ENCODE measurements at regions not wholly inside any gene's neighbourhood (a gene's known extent, or its start where the extent isn't known, plus 50 kb on each side); places are given as distances from the start of the nearest gene placed in this dataset.

GRCh38 chr2:128911276-128911675, 592.6 kb upstream of the HS6ST1 start:
- TF ChIP-seq, protein P1, sequence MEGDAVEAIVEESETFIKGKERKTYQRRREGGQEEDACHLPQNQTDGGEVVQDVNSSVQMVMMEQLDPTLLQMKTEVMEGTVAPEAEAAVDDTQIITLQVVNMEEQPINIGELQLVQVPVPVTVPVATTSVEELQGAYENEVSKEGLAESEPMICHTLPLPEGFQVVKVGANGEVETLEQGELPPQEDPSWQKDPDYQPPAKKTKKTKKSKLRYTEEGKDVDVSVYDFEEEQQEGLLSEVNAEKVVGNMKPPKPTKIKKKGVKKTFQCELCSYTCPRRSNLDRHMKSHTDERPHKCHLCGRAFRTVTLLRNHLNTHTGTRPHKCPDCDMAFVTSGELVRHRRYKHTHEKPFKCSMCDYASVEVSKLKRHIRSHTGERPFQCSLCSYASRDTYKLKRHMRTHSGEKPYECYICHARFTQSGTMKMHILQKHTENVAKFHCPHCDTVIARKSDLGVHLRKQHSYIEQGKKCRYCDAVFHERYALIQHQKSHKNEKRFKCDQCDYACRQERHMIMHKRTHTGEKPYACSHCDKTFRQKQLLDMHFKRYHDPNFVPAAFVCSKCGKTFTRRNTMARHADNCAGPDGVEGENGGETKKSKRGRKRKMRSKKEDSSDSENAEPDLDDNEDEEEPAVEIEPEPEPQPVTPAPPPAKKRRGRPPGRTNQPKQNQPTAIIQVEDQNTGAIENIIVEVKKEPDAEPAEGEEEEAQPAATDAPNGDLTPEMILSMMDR (IDR thresholded peaks at IDR 0.05; ENCODE audit: low read depth, low read length, poor library complexity, severe bottlenecking) = no peak
- TF ChIP-seq EZH2phosphoT487 (IDR thresholded peaks at IDR 0.05; ENCODE audit: borderline replicate concordance, low read length) = no peak
- H3K27ac ChIP-seq (ENCODE audit: low read depth, low read length) = no peak overlapping the region
- no peak overlapping the region for H3K4me3 ChIP-seq (ENCODE audit: low read length)
- H3K9me3 ChIP-seq (ENCODE audit: control insufficient read depth, insufficient read depth, low read length) = no peaks in the 10 kb centered on the region
- no peaks in the 10 kb centered on the region for H3K79me2 ChIP-seq (ENCODE audit: control insufficient read depth, low read length)
- H3F3A ChIP-seq (ENCODE audit: control insufficient read depth, insufficient read depth) = no peaks in the 10 kb centered on the region
- no peaks in the 10 kb centered on the region for H3K9me2 ChIP-seq (replicated peaks; ENCODE audit: control insufficient read depth, low read length)
- H3K36me3 ChIP-seq (ENCODE audit: control insufficient read depth, low read length) = no peaks in the 10 kb centered on the region
- no peaks in the 10 kb centered on the region for H3K27me3 ChIP-seq (ENCODE audit: control insufficient read depth, low read length)
- H4K20me1 ChIP-seq (ENCODE audit: control insufficient read depth, insufficient read depth, low read depth, low read length) = no peaks in the 10 kb centered on the region
- peaks cover 6% of the 10 kb centered on the region for H3K4me1 ChIP-seq (ENCODE audit: control insufficient read depth, low read length)
- no peak overlapping the region for H3K4me2 ChIP-seq (ENCODE audit: low read length)

DNA sequence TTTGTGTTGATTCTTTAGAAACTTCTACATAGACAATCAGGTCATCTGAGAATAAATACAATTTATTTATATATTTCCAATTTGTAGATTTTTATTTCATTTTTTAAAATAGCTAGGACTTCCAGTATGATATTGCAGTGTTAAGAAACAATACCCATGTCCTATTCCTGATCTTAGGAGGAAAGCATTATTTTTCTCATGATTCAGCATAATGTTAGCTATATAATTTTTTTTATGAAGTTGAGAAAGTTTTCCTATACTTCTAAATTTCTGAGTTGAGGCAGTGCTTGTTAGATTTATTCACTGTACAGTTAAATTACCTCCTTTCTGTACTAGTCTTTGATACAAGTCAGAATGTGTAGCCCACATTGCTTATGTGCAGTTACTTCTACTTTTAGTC, 595.7 kb upstream of the HS6ST1 start:
- Histone ChIP-seq H3K4me1 (ENCODE audit: control insufficient read depth, low read length) (no peaks in the 10 kb centered on the region), H3K36me3 (ENCODE audit: control insufficient read depth, low read length) (no peaks in the 10 kb centered on the region), H3K4me2 (ENCODE audit: low read length) (no peak overlapping the region), H4K20me1 (ENCODE audit: control insufficient read depth, insufficient read depth, low read depth, low read length) (no peaks in the 10 kb centered on the region), H3K79me2 (ENCODE audit: control insufficient read depth, low read length) (no peaks in the 10 kb centered on the region), H3K4me3 (ENCODE audit: low read length) (no peak overlapping the region), H3F3A (ENCODE audit: control insufficient read depth, insufficient read depth) (no peaks in the 10 kb centered on the region), H3K9me3 (ENCODE audit: control insufficient read depth, insufficient read depth, low read length) (peaks cover 4% of the 10 kb centered on the region), H3K27me3 (ENCODE audit: control insufficient read depth, low read length) (no peaks in the 10 kb centered on the region; the same call in 1 of the 2 replicates), H3K27ac (ENCODE audit: low read depth, low read length) (no peak overlapping the region), H3K9me2 (replicated peaks; ENCODE audit: control insufficient read depth, low read length) (no peaks in the 10 kb centered on the region)
- TF ChIP-seq EZH2phosphoT487 (IDR thresholded peaks at IDR 0.05; ENCODE audit: borderline replicate concordance, low read length) = no peak
- TF ChIP-seq, protein P1 (IDR thresholded peaks at IDR 0.05; ENCODE audit: low read depth, low read length, poor library complexity, severe bottlenecking) = no peak

DNA sequence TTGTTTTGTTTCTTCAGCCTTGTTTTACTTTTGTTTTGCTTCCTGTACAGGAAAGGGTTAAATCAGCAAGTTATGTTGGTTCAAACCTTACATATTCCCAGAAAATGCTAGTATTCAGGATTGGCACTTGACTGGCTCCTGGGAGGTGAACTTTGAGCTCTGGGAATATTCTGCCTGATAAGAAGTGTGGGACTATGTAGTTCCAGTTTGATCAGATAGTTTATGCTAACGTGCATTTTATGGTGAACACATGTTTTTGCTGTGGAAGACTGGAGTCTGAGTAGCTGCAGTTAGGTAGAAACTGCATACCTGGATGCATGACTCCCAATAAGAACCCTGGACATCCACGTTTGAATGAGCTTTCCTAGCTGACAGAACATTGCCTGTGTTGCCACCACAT, 603.1 kb upstream of the HS6ST1 start:
- Histone ChIP-seq H3K9me3 (ENCODE audit: control insufficient read depth, insufficient read depth, low read length) (peaks cover 3% of the 10 kb centered on the region), H3K36me3 (ENCODE audit: control insufficient read depth, low read length) (no peaks in the 10 kb centered on the region), H3F3A (ENCODE audit: control insufficient read depth, insufficient read depth) (no peaks in the 10 kb centered on the region), H3K4me2 (ENCODE audit: low read length) (no peak overlapping the region), H3K27ac (ENCODE audit: low read depth, low read length) (no peak overlapping the region), H3K27me3 (ENCODE audit: control insufficient read depth, low read length) (peaks cover 3% of the 10 kb centered on the region; the same call in 1 of the 2 replicates), H3K9me2 (replicated peaks; ENCODE audit: control insufficient read depth, low read length) (no peaks in the 10 kb centered on the region), H4K20me1 (ENCODE audit: control insufficient read depth, insufficient read depth, low read depth, low read length) (no peaks in the 10 kb centered on the region), H3K4me1 (ENCODE audit: control insufficient read depth, low read length) (no peaks in the 10 kb centered on the region), H3K79me2 (ENCODE audit: control insufficient read depth, low read length) (no peaks in the 10 kb centered on the region), H3K4me3 (ENCODE audit: low read length) (no peak overlapping the region)
- no peak for TF ChIP-seq EZH2phosphoT487 (IDR thresholded peaks at IDR 0.05; ENCODE audit: borderline replicate concordance, low read length)
- TF ChIP-seq, protein P1 (IDR thresholded peaks at IDR 0.05; ENCODE audit: low read depth, low read length, poor library complexity, severe bottlenecking) = no peak

Measured in DOHH2 (cell line).